ENCODE measurements at regions not wholly inside any gene's neighbourhood (a gene's known extent, or its start where the extent isn't known, plus 50 kb on each side); places are given as distances from the start of the nearest gene placed in this dataset.

GRCh38 chr3:150090877-150091276 lies 120.2 kb upstream of the PFN2 start:
- no peak for TF ChIP-seq CTCF (conservative IDR thresholded peaks at IDR 0.05)
- TF ChIP-seq ZFX (IDR thresholded peaks at IDR 0.05) = no peak

Measured in C4-2B (cell line).